Astrocyte of the cerebellum (primary cell): ENCODE measurements at regions not wholly inside any gene's neighbourhood (a gene's known extent, or its start where the extent isn't known, plus 50 kb on each side); places are given as distances from the start of the nearest gene placed in this dataset.
A peak's percentile ranks its signal among the peaks of the same experiment; 100 is the strongest.

Experiments
- DNase-seq: peaks from one replicate; pipeline ENCODE4 v3.0.0-alpha.2; 2011; ENCODE audit warnings: low read depth
- H3K4me3 ChIP-seq: 2 replicates; pipeline ENCODE4 v1.5.1; 2011; ENCODE audit warnings: mild to moderate bottlenecking, low read depth, low read length, moderate library complexity
- in situ Hi-C: cut with HindIII; loops from 2 replicates; pipeline ENCODE4 v1.10.0; 2017; ENCODE audit warnings: low sequenced_read_pairs
- TF ChIP-seq, protein P1 (sequence below): IDR thresholded peaks from 2 replicates; pipeline ENCODE4 v1.5.1; 2012; ENCODE audit warnings: low read length, low read depth, moderate library complexity, mild to moderate bottlenecking; ENCODE audit errors: missing control alignments

DNA sequence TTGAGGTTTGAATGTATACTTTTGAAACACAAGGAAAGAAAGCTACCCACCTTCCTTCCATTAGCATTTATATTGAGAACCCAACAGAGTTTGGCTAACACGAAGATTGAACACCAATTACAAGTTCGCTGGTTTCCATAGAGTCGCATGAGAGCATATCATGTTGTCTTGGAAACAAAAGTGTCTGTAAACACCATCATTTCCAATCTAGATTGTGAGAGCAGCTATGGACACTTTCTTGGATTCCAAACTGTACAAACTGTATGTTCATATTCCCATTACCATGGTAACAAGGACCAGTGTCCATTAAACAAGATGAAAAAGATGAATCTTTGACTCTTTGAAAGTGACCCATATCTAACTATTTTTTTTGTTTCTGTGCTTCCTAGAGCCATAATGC is 529.9 kb upstream of the ROBO1 start:
- in situ Hi-C loops = no loop called here
- TF ChIP-seq, protein P1, sequence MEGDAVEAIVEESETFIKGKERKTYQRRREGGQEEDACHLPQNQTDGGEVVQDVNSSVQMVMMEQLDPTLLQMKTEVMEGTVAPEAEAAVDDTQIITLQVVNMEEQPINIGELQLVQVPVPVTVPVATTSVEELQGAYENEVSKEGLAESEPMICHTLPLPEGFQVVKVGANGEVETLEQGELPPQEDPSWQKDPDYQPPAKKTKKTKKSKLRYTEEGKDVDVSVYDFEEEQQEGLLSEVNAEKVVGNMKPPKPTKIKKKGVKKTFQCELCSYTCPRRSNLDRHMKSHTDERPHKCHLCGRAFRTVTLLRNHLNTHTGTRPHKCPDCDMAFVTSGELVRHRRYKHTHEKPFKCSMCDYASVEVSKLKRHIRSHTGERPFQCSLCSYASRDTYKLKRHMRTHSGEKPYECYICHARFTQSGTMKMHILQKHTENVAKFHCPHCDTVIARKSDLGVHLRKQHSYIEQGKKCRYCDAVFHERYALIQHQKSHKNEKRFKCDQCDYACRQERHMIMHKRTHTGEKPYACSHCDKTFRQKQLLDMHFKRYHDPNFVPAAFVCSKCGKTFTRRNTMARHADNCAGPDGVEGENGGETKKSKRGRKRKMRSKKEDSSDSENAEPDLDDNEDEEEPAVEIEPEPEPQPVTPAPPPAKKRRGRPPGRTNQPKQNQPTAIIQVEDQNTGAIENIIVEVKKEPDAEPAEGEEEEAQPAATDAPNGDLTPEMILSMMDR = no peak
- DNase-seq = no peak
- H3K4me3 ChIP-seq = no peak overlapping the region

DNA sequence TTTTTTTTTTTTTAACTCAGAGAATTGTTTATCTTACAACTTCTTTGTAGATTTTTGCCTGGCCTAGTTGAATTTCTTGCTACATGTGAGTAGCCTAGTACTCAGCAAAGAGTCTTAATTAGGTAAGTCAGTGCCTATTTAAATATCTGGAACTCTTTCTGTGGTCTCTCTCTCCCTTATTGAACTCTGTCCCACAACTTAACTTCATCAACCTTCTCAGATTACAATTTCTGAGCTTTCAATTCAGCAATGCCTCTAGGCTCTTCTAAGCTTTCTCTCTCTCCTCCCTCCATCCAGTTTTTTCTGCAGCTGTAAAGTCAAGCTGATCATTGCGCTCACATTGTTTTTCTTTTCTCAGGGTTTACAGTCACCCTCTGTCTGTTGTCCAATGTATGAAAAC is 517.6 kb upstream of the ROBO1 start:
- in situ Hi-C loops = no loop called here
- TF ChIP-seq, protein P1 = no peak
- DNase-seq = peak; percentile 72
- no peak overlapping the region for H3K4me3 ChIP-seq

DNA sequence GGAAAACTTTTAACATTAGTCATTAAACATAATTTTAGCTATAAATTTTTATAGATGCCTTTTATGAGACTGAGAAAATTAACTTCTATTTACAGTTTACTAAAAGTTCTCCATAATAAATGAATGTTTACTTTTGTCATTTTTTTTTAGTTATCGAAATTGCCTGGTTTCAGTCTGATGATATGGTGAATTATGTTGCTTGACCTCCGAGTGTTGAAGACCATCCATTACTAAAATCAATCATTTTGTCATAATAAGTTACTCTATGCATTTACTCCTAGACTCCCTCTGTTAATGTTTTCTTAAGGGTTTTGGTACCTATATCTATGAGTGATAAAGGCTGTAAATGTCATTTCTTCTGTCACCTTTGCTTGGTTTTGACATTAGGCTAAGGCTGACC is 516.0 kb upstream of the ROBO1 start:
- TF ChIP-seq, protein P1 = no peak
- DNase-seq = no peak
- in situ Hi-C loops = no loop called here
- no peak overlapping the region for H3K4me3 ChIP-seq

DNA sequence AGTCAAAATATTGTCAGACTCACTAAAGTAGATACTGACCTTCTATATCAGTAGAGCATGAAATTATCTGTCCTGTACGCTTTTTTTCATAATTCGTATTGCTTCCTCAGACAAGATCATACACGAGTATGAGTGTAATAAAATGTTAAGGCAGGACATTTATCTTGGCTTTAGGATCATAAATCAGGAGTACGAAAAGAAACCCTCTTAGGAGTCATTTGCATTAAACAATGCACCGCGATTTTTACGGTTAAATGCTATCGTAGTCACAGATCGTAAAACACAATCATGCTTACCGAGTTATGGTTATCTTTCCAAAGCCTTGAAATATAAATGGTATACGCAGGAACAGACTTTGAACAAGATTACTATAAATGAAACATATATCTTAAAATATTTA is 510.3 kb upstream of the ROBO1 start:
- in situ Hi-C loops = no loop called here
- DNase-seq = no peak
- TF ChIP-seq, protein P1 = no peak
- no peak overlapping the region for H3K4me3 ChIP-seq

DNA sequence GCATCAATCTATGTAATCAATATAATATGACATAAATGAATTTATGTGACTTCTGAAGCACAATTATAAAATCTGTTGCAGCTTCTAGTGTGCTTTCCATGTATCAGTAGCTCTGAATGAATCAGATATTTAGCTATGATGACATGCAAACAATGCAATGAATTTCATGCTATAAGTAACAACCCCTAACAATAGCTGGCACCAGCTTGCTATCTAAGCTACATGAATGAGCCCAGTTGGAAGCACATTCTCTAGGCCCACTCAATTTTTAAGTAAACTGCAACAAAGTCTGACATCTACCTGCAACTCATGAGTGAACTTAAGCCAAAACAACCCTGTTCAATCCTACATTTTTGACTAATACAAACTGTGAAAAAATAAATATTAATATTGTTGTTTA is 507.3 kb upstream of the ROBO1 start:
- H3K4me3 ChIP-seq = no peak overlapping the region
- DNase-seq = no peak
- TF ChIP-seq, protein P1 = no peak
- in situ Hi-C loops = no loop called here

DNA sequence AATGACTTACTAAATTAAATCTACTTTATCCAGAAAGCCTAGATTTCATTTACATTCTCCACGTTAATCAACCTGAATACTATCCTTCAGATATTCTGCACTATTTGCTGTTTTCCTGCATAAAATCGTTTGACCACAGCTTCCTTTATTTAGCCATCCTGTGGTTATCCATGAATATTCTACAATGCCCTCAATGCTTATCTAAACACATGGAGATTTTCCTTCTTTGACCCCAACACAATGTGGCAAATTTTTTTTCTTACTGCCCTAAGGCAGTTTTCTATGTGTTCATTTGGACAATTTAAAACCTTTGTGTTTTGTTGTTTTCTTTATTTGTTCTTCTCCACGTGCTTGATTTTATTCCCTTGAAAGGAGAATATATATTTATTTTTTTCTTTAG is 495.5 kb upstream of the ROBO1 start:
- in situ Hi-C loops = no loop called here
- DNase-seq = peak; percentile 68
- no peak overlapping the region for H3K4me3 ChIP-seq
- TF ChIP-seq, protein P1 = no peak

DNA sequence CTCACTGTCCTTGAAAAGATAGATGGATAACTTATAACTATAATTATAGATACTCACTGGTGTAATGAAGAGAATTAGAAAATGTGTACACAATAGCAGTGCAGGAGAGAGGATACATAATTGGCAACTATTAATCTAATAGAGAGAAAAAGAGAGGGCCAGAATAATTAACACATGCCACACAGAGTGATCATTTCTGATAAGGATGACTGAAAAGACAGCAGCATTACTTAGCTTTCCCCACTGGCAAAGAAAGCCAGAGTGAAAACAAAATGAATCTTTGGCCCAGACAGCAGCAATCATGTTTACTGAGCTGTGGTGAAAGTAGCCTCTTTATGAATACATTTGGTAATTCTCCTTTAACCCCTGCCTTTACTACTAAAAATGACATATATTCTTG is 493.3 kb upstream of the ROBO1 start:
- H3K4me3 ChIP-seq = no peak overlapping the region
- no peak for DNase-seq
- TF ChIP-seq, protein P1 = no peak
- in situ Hi-C loops = no loop called here
